Left renal cortex interstitium (tissue), 4 donors: ENCODE measurements at regions not wholly inside any gene's neighbourhood (a gene's known extent, or its start where the extent isn't known, plus 50 kb on each side); places are given as distances from the start of the nearest gene placed in this dataset.
A peak's percentile ranks its signal among the peaks of the same experiment; 100 is the strongest.
"Not testable (repeated sequence)": the region's sequence is repeated elsewhere in the genome, so short reads cannot be mapped to it uniquely, and the experiment has no call there.

Source experiments
- DNase-seq, 4 donors: peaks; one replicate each; pipeline ENCODE4 v3.0.0-alpha.2; 2013; ENCODE audit warnings: low read depth in 4 of 4, low spot score in 2 of 4, missing footprints in 1 of 4

- DNase-seq = no peak
Measured at GRCh38 chr19:27975419-27976005, 1237.4 kb downstream of the UQCRFS1 start.

GRCh38 chr19:27974082-27974513 is 1238.9 kb downstream of the UQCRFS1 start:
- peak in 2 of 4 donors; percentile 33 to 35 for DNase-seq

GRCh38 chr19:27972291-27973040 is 1240.5 kb downstream of the UQCRFS1 start:
- DNase-seq = no peak

GRCh38 chr19:27971869-27972268 is 1241.1 kb downstream of the UQCRFS1 start:
- no peak for DNase-seq

- DNase-seq = no peak
Measured at GRCh38 chr19:27971071-27971470, 1241.9 kb downstream of the UQCRFS1 start.

- no peak for DNase-seq
Measured at GRCh38 chr19:27966390-27966816, 1246.5 kb downstream of the UQCRFS1 start.

- no peak for DNase-seq
Measured at GRCh38 chr19:27964185-27964584, 1248.8 kb downstream of the UQCRFS1 start.

GRCh38 chr19:27962264-27962663 is 1250.7 kb downstream of the UQCRFS1 start:
- no peak for DNase-seq

GRCh38 chr19:27955485-27956480 is 1257.2 kb downstream of the UQCRFS1 start:
- DNase-seq = no peak

GRCh38 chr19:27942607-27943006 is 1270.3 kb downstream of the UQCRFS1 start:
- not testable (repeated sequence) for DNase-seq

- no peak for DNase-seq
Measured at GRCh38 chr19:27936139-27936538, 1276.8 kb downstream of the UQCRFS1 start.

GRCh38 chr19:27935669-27936068 is 1277.3 kb downstream of the UQCRFS1 start:
- no peak for DNase-seq

GRCh38 chr19:27929399-27929798 is 1283.6 kb downstream of the UQCRFS1 start:
- DNase-seq = no peak

GRCh38 chr19:27925202-27925601 is 1287.7 kb downstream of the UQCRFS1 start:
- DNase-seq = no peak

GRCh38 chr19:27922970-27923369 is 1290.0 kb downstream of the UQCRFS1 start:
- DNase-seq = no peak

- DNase-seq = no peak
Measured at GRCh38 chr19:27920774-27921173, 1292.2 kb downstream of the UQCRFS1 start.

GRCh38 chr19:27918818-27919217 is 1294.1 kb downstream of the UQCRFS1 start:
- DNase-seq = no peak

GRCh38 chr19:27911122-27911898 is 1301.6 kb downstream of the UQCRFS1 start:
- DNase-seq = no peak

- DNase-seq = no peak
Measured at GRCh38 chr19:27909861-27910260, 1303.1 kb downstream of the UQCRFS1 start.

- DNase-seq = no peak
Measured at GRCh38 chr19:27909185-27909840, 1303.6 kb downstream of the UQCRFS1 start.
